ENCODE measurements at regions not wholly inside any gene's neighbourhood (a gene's known extent, or its start where the extent isn't known, plus 50 kb on each side); places are given as distances from the start of the nearest gene placed in this dataset.

DNA sequence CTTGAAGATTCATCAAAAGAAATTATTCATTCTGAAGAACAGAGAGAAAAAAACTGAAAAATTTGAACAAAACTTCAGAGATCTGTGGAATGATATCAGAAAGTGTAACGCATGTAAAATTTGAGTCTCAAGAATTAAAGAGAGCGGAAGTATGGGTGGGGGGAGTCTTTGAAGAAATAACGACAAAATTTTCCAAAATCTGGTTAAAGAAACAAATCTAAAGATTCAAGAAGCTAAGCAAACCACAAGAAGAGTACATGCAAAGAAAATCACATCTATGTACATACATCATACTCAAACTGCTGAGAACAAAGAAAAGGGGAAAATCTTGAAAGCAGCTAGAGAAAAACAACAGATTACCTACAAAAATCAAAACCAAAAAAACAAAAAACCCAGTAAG is 149.4 kb upstream of the TBCA start:
- CTCF ChIA-PET (ENCODE audit: unreplicated experiment) = no interaction called here
- no peaks in the 10 kb centered on the region for H3K9me3 ChIP-seq (ENCODE audit: low read length)
- no peak overlapping the region for H3K4me3 ChIP-seq (ENCODE audit: low read depth, low read length, poor library complexity, severe bottlenecking)
- BruUV-seq (replicated peaks) = no TSS peak
- no peak overlapping the region for H3K4me2 ChIP-seq (ENCODE audit: low read length)
- POLR2A ChIA-PET = no interaction called here
- H3K79me2 ChIP-seq (ENCODE audit: insufficient read depth, low read depth, low read length) = no peaks in the 10 kb centered on the region
- intact Hi-C loops (cut with micrococcal nuclease; ENCODE audit: unreplicated experiment) = no loop called here
- H3K9me2 ChIP-seq (ENCODE audit: insufficient read depth, low read length) = no peaks in the 10 kb centered on the region
- no peaks in the 10 kb centered on the region for H4K20me1 ChIP-seq (ENCODE audit: insufficient read depth, low read length)
- no peaks in the 10 kb centered on the region for H3K36me3 ChIP-seq (ENCODE audit: insufficient read depth, low read length)
- H3K4me1 ChIP-seq (ENCODE audit: insufficient read depth, low read length, poor library complexity, severe bottlenecking) = no peaks in the 10 kb centered on the region
- no peak overlapping the region for H2AFZ ChIP-seq (ENCODE audit: low read length)
- H3K27ac ChIP-seq (ENCODE audit: low read depth, low read length, poor library complexity, severe bottlenecking) = no peak overlapping the region
- TF ChIP-seq, protein P1, sequence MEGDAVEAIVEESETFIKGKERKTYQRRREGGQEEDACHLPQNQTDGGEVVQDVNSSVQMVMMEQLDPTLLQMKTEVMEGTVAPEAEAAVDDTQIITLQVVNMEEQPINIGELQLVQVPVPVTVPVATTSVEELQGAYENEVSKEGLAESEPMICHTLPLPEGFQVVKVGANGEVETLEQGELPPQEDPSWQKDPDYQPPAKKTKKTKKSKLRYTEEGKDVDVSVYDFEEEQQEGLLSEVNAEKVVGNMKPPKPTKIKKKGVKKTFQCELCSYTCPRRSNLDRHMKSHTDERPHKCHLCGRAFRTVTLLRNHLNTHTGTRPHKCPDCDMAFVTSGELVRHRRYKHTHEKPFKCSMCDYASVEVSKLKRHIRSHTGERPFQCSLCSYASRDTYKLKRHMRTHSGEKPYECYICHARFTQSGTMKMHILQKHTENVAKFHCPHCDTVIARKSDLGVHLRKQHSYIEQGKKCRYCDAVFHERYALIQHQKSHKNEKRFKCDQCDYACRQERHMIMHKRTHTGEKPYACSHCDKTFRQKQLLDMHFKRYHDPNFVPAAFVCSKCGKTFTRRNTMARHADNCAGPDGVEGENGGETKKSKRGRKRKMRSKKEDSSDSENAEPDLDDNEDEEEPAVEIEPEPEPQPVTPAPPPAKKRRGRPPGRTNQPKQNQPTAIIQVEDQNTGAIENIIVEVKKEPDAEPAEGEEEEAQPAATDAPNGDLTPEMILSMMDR (conservative IDR thresholded peaks at IDR 0.05; ENCODE audit: low read length) = no peak
- TF ChIP-seq EZH2phosphoT487 (IDR thresholded peaks at IDR 0.05; ENCODE audit: borderline replicate concordance, low read depth, low read length) = no peak
- DNase-seq (ENCODE audit: low spot score) = no peak

DNA sequence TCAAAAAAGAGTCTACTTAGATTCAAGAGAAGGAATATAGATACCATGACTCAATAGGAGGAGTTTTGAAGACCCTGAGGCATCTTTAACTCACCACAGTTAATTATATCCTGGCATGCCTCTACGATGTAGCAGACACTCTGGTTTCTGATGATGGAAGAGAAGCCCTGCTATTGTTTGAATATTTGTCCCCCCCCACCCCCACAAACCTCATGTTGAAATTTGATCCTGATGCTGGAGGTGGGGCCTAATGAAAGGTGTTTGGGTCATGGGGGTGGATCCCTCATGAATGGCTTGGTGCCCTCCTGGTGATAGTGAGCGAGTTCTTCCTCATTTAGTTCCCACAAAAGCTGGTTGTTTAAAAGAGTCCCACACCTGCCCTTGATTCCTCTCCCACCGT is 147.9 kb upstream of the TBCA start:
- ChIA-PET CTCF (ENCODE audit: unreplicated experiment) (no interaction called here), POLR2A (no interaction called here)
- no TSS peak for BruUV-seq (replicated peaks)
- Histone ChIP-seq H3K4me1 (ENCODE audit: insufficient read depth, low read length, poor library complexity, severe bottlenecking) (no peaks in the 10 kb centered on the region), H3K9me2 (ENCODE audit: insufficient read depth, low read length) (no peaks in the 10 kb centered on the region), H3K4me3 (ENCODE audit: low read depth, low read length, poor library complexity, severe bottlenecking) (no peak overlapping the region), H3K27ac (ENCODE audit: low read depth, low read length, poor library complexity, severe bottlenecking) (no peak overlapping the region), H3K4me2 (ENCODE audit: low read length) (no peak overlapping the region), H3K36me3 (ENCODE audit: insufficient read depth, low read length) (no peaks in the 10 kb centered on the region), H4K20me1 (ENCODE audit: insufficient read depth, low read length) (no peaks in the 10 kb centered on the region), H3K9me3 (ENCODE audit: low read length) (no peaks in the 10 kb centered on the region), H3K79me2 (ENCODE audit: insufficient read depth, low read depth, low read length) (no peaks in the 10 kb centered on the region), H2AFZ (ENCODE audit: low read length) (no peak overlapping the region)
- intact Hi-C loops (cut with micrococcal nuclease; ENCODE audit: unreplicated experiment) = no loop called here
- TF ChIP-seq EZH2phosphoT487 (IDR thresholded peaks at IDR 0.05; ENCODE audit: borderline replicate concordance, low read depth, low read length) = no peak
- TF ChIP-seq, protein P1 (conservative IDR thresholded peaks at IDR 0.05; ENCODE audit: low read length) = no peak
- no peak for DNase-seq (ENCODE audit: low spot score)

DNA sequence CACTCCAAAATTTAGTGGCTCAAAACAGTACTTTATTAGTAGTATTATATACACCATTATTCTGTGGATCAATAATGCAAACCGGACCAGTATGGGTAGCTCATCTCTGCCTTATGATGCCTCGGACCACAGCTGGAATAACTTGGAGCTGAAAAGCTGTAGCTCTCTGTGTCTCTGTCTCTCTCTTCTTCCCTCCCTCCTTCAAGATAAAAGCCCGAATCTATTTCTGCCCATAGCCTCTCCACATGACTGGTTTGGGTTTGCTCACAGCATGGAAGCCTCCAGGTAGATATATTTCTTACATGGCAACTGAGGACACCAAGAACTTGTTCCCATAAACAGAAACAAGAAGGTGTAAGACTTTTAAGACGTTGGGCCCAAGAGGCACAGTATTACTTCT is 147.5 kb upstream of the TBCA start:
- Histone ChIP-seq H3K79me2 (ENCODE audit: insufficient read depth, low read depth, low read length) (no peaks in the 10 kb centered on the region), H3K4me2 (ENCODE audit: low read length) (no peak overlapping the region), H4K20me1 (ENCODE audit: insufficient read depth, low read length) (no peaks in the 10 kb centered on the region), H3K9me2 (ENCODE audit: insufficient read depth, low read length) (no peaks in the 10 kb centered on the region), H2AFZ (ENCODE audit: low read length) (no peak overlapping the region), H3K4me1 (ENCODE audit: insufficient read depth, low read length, poor library complexity, severe bottlenecking) (no peaks in the 10 kb centered on the region), H3K4me3 (ENCODE audit: low read depth, low read length, poor library complexity, severe bottlenecking) (no peak overlapping the region), H3K27ac (ENCODE audit: low read depth, low read length, poor library complexity, severe bottlenecking) (no peak overlapping the region), H3K36me3 (ENCODE audit: insufficient read depth, low read length) (no peaks in the 10 kb centered on the region), H3K9me3 (ENCODE audit: low read length) (no peaks in the 10 kb centered on the region)
- ChIA-PET POLR2A (no interaction called here), CTCF (ENCODE audit: unreplicated experiment) (no interaction called here)
- no TSS peak for BruUV-seq (replicated peaks)
- intact Hi-C loops (cut with micrococcal nuclease; ENCODE audit: unreplicated experiment) = no loop called here
- DNase-seq (ENCODE audit: low spot score) = no peak
- TF ChIP-seq EZH2phosphoT487 (IDR thresholded peaks at IDR 0.05; ENCODE audit: borderline replicate concordance, low read depth, low read length) = no peak
- TF ChIP-seq, protein P1 (conservative IDR thresholded peaks at IDR 0.05; ENCODE audit: low read length) = no peak

Measured in OCI-LY7 (cell line).